Gastrocnemius medialis (tissue), 4 donors: ENCODE measurements at regions not wholly inside any gene's neighbourhood (a gene's known extent, or its start where the extent isn't known, plus 50 kb on each side); places are given as distances from the start of the nearest gene placed in this dataset.

Source experiments
- CTCF ChIP-seq, 5 experiments: fragments of 450-650 bp in 3 of 5; fragments of 200-600 bp in 2 of 5; sonication (generic) in 2 of 5; IDR thresholded peaks in 4 of 5; conservative IDR thresholded peaks in 1 of 5; 1 replicate in 4 of 5; 2 replicates in 1 of 5; pipeline ENCODE4 v1.5.1; 2016 to 2019; ENCODE audit warnings: antibody characterized with exemption in 5 of 5, mild to moderate bottlenecking in 3 of 5, moderate library complexity in 3 of 5
- POLR2A ChIP-seq, 2 donors: fragments of 450-650 bp; IDR thresholded peaks; one replicate each; pipeline ENCODE4 v1.6.1; 2017; ENCODE audit warnings: antibody characterized with exemption in 2 of 2, mild to moderate bottlenecking in 2 of 2, moderate library complexity in 2 of 2

DNA sequence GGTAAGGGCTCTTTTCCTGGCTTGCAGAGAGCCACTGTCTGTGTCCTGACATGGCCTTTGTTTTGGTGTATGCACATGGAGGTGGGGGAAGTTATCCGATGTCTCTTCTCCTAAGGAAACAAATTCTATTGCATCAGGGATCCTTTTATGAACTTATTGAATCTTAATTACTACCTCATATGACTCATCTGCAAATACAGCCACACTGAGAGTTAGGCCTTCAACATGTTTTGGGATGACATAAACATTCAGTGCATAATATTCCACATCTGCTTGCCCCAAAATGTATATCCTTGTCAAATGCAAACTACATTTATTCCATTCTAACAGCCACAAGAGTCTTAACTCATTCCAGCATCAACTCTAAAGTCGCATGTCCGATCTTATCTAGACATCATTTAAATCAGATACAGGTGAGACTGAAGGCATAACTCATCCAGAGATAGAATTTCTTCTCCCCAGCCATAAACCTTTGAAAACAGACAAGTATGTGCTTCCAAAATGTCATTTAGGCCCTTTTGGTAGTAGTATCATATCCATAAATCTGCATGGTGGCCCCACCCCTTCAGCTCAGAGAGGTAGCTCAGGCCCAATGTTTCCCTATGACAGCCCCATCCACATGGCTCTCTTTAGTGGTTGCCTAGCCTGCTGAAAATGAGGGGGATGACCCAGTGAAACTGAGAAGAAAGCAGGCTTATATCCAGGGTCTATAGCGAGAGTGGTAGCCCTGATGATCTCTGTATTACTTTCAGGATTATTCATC is 289.5 kb upstream of the ALCAM start:
- TF ChIP-seq CTCF (IDR thresholded peaks at IDR 0.05 in 4 of 5, conservative IDR thresholded peaks at IDR 0.05 in 1 of 5) (no peak), POLR2A (IDR thresholded peaks at IDR 0.05) (no peak)
